Trophoblast cell (in vitro differentiated cells and primary cell): ENCODE measurements at regions not wholly inside any gene's neighbourhood (a gene's known extent, or its start where the extent isn't known, plus 50 kb on each side); places are given as distances from the start of the nearest gene placed in this dataset.

ENCODE experiments used
- DNase-seq, 2 donors: peaks; one replicate each; pipeline ENCODE4 v3.0.0-alpha.2; 2016
- H2AFZ ChIP-seq: 2 replicates; pipeline ENCODE4 v1.6.1; 2013; ENCODE audit warnings: low read length, moderate library complexity, mild to moderate bottlenecking; ENCODE audit not compliant: insufficient read depth, poor library complexity
- H2AK5ac ChIP-seq: 2 replicates; pipeline ENCODE4 v1.6.1; 2013; ENCODE audit warnings: mild to moderate bottlenecking, low read length
- H2BK120ac ChIP-seq: 2 replicates; pipeline ENCODE4 v1.6.1; 2013; ENCODE audit warnings: low read length, mild to moderate bottlenecking, moderate library complexity; ENCODE audit not compliant: insufficient read depth, poor library complexity
- H2BK12ac ChIP-seq: 2 replicates; pipeline ENCODE4 v1.6.1; 2013; ENCODE audit warnings: mild to moderate bottlenecking, low read length, moderate library complexity
- H2BK5ac ChIP-seq: 2 replicates; pipeline ENCODE4 v1.6.1; 2013; ENCODE audit warnings: low read length, low read depth, moderate library complexity, mild to moderate bottlenecking; ENCODE audit not compliant: poor library complexity
- H3K14ac ChIP-seq: 2 replicates; pipeline ENCODE4 v1.6.1; 2013; ENCODE audit warnings: mild to moderate bottlenecking, low read length
- H3K18ac ChIP-seq: 2 replicates; pipeline ENCODE4 v1.6.1; 2013; ENCODE audit warnings: mild to moderate bottlenecking, low read length
- H3K23ac ChIP-seq: 2 replicates; pipeline ENCODE4 v1.6.1; 2013; ENCODE audit warnings: low read length
- H3K27ac ChIP-seq: 2 replicates; pipeline ENCODE4 v1.5.1; 2013; ENCODE audit warnings: low read depth, mild to moderate bottlenecking, inconsistent platforms, low read length, moderate library complexity
- H3K27me3 ChIP-seq: 2 replicates; pipeline ENCODE4 v1.6.1; 2013; ENCODE audit warnings: inconsistent platforms, mild to moderate bottlenecking, low read length, moderate library complexity; ENCODE audit not compliant: insufficient read depth
- H3K36me3 ChIP-seq, 2 experiments: 1 replicate in 1 of 2; 2 replicates in 1 of 2; pipeline ENCODE4 v1.6.1; 2013; ENCODE audit warnings: low read length in 2 of 2, mild to moderate bottlenecking in 2 of 2, moderate library complexity in 1 of 2; ENCODE audit not compliant: insufficient read depth in 2 of 2, control insufficient read depth in 1 of 2
- H3K4ac ChIP-seq: 2 replicates; pipeline ENCODE4 v1.6.1; 2013; ENCODE audit warnings: low read depth, mild to moderate bottlenecking, low read length, moderate library complexity
- H3K4me1 ChIP-seq, 2 experiments: 1 replicate in 1 of 2; 2 replicates in 1 of 2; pipeline ENCODE4 v1.6.1; 2013; ENCODE audit warnings: low read length in 2 of 2, mild to moderate bottlenecking in 2 of 2, moderate library complexity in 1 of 2; ENCODE audit not compliant: insufficient read depth in 2 of 2, control insufficient read depth in 1 of 2
- H3K4me2 ChIP-seq: 2 replicates; pipeline ENCODE4 v1.6.1; 2013; ENCODE audit warnings: inconsistent platforms, mild to moderate bottlenecking, low read length, moderate library complexity
- H3K4me3 ChIP-seq: 2 replicates; pipeline ENCODE4 v1.5.1; 2013; ENCODE audit warnings: mild to moderate bottlenecking, low read depth, low read length, inconsistent platforms
- H3K79me1 ChIP-seq: one replicate; pipeline ENCODE4 v1.6.1; 2013; ENCODE audit warnings: low read length
- H3K79me2 ChIP-seq: 2 replicates; pipeline ENCODE4 v1.6.1; 2013; ENCODE audit warnings: low read length, mild to moderate bottlenecking; ENCODE audit not compliant: control insufficient read depth, insufficient read depth, poor library complexity
- H3K9ac ChIP-seq: 2 replicates; pipeline ENCODE4 v1.6.1; 2013; ENCODE audit warnings: mild to moderate bottlenecking, low read length
- H3K9me3 ChIP-seq: 2 replicates; pipeline ENCODE4 v1.6.1; 2013; ENCODE audit warnings: low read depth, mild to moderate bottlenecking, control low read depth, inconsistent platforms, low read length; ENCODE audit not compliant: insufficient read depth
- H4K12ac ChIP-seq: 2 replicates; pipeline ENCODE4 v1.6.1; 2013; ENCODE audit warnings: low read depth, mild to moderate bottlenecking, low read length, moderate library complexity
- H4K8ac ChIP-seq: 2 replicates; pipeline ENCODE4 v1.6.1; 2013; ENCODE audit warnings: low read depth, mild to moderate bottlenecking, low read length, moderate library complexity
- H4K91ac ChIP-seq: one replicate; pipeline ENCODE4 v1.6.1; 2013; ENCODE audit warnings: low read depth, mild to moderate bottlenecking, low read length, moderate library complexity
- WGBS: extraction: QIAGEN DNeasy Blood & Tissue Kit; methylation state at CpG from one replicate; pipeline ENCODE4 v1.1.7; 2013; ENCODE audit warnings: missing lambda C conversion rate; ENCODE audit not compliant: insufficient read length, insufficient coverage; ENCODE audit errors: extremely low coverage; 5-methylcytosine and 5-hydroxymethylcytosine counted together

- Histone ChIP-seq H3K14ac (no peak overlapping the region), H3K27me3 (no peaks in the 10 kb centered on the region), H3K79me1 (no peaks in the 10 kb centered on the region), H3K23ac (no peak overlapping the region), H2AK5ac (no peak overlapping the region), H3K27ac (no peak overlapping the region), H3K79me2 (no peaks in the 10 kb centered on the region), H3K18ac (no peak overlapping the region), H4K91ac (no peak overlapping the region), H4K8ac (no peak overlapping the region), H3K4me1 (no peaks in the 10 kb centered on the region), H3K4ac (no peak overlapping the region), H3K9me3 (no peaks in the 10 kb centered on the region), H2BK5ac (no peak overlapping the region), H2AFZ (no peak overlapping the region), H4K12ac (no peak overlapping the region), H3K4me2 (no peak overlapping the region), H3K36me3 (no peaks in the 10 kb centered on the region), H2BK120ac (no peak overlapping the region), H3K9ac (no peak overlapping the region), H2BK12ac (no peak overlapping the region), H3K4me3 (no peak overlapping the region)
- no peak for DNase-seq
These were observed 95.8 kb upstream of the NR4A3 start for GRCh38 chr9:99725852-99726251.

DNA sequence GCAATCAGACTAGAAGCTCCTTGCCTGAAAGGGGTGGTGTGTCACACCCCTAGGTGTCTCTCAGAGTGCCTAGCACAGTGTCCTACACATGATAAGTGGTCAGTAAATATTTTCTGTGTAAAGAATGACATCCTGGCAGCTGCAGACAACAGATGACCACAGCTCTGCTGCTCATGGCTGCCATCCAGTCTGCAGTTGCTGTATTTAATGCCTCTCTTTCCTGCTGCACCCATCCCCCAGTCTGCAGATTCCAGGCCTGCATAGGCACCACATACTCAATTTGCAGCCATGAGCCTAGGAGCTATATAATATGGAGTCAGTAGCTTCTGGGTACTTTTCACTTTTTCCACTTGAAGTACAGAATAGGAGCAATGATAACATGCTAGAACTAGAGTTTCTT, 94.9 kb upstream of the NR4A3 start:
- no peak overlapping the region for H3K23ac ChIP-seq
- no peaks in the 10 kb centered on the region for H3K9me3 ChIP-seq
- no peak overlapping the region for H3K14ac ChIP-seq
- H4K12ac ChIP-seq = no peak overlapping the region
- no peaks in the 10 kb centered on the region for H3K27me3 ChIP-seq
- H3K4me3 ChIP-seq = no peak overlapping the region
- no peaks in the 10 kb centered on the region for H3K79me1 ChIP-seq
- H2BK5ac ChIP-seq = no peak overlapping the region
- H2BK12ac ChIP-seq = no peak overlapping the region
- H3K27ac ChIP-seq = no peak overlapping the region
- no peak overlapping the region for H4K91ac ChIP-seq
- no peak overlapping the region for H2AFZ ChIP-seq
- no peak overlapping the region for H3K4me2 ChIP-seq
- no peak overlapping the region for H2AK5ac ChIP-seq
- no peak overlapping the region for H4K8ac ChIP-seq
- H3K4me1 ChIP-seq = no peaks in the 10 kb centered on the region
- no peak overlapping the region for H3K18ac ChIP-seq
- no peak overlapping the region for H3K9ac ChIP-seq
- no peaks in the 10 kb centered on the region for H3K36me3 ChIP-seq
- no peak overlapping the region for H2BK120ac ChIP-seq
- no peak for DNase-seq
- H3K4ac ChIP-seq = no peak overlapping the region
- H3K79me2 ChIP-seq = no peaks in the 10 kb centered on the region

DNA sequence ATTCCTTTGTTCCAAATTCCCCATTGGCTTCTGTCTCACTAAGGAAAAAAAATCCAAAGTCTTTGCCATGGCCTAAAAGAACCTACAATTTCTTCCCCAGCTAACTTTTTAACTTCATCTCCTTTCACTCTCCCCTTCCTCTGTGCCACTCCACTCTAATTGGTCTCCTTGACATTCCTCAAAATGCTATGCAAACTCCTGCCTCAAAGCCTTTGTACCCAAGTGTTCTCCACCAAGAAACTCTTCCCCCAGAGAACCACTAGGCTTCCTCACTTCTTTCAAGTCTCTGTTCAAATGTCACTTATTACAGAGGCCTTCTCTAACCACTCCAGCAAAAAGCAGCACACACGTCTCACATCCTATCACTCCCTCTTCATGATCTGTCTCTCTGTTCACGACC, 91.6 kb upstream of the NR4A3 start:
- no peak overlapping the region for H2AFZ ChIP-seq
- DNase-seq = no peak
- no peak overlapping the region for H4K91ac ChIP-seq
- no peak overlapping the region for H3K23ac ChIP-seq
- H2BK120ac ChIP-seq = no peak overlapping the region
- no peaks in the 10 kb centered on the region for H3K79me2 ChIP-seq
- no CpG with 5 or more reads among the region's 2 CpGs for WGBS
- no peaks in the 10 kb centered on the region for H3K4me1 ChIP-seq
- H2BK12ac ChIP-seq = no peak overlapping the region
- H3K79me1 ChIP-seq = no peaks in the 10 kb centered on the region
- H3K36me3 ChIP-seq = no peaks in the 10 kb centered on the region
- H4K12ac ChIP-seq = no peak overlapping the region
- H3K27ac ChIP-seq = no peak overlapping the region
- H3K18ac ChIP-seq = no peak overlapping the region
- H3K14ac ChIP-seq = no peak overlapping the region
- no peaks in the 10 kb centered on the region for H3K9me3 ChIP-seq
- no peak overlapping the region for H2AK5ac ChIP-seq
- no peak overlapping the region for H3K4me3 ChIP-seq
- no peaks in the 10 kb centered on the region for H3K27me3 ChIP-seq
- H3K9ac ChIP-seq = no peak overlapping the region
- H2BK5ac ChIP-seq = no peak overlapping the region
- no peak overlapping the region for H4K8ac ChIP-seq
- no peak overlapping the region for H3K4ac ChIP-seq
- H3K4me2 ChIP-seq = no peak overlapping the region

DNA sequence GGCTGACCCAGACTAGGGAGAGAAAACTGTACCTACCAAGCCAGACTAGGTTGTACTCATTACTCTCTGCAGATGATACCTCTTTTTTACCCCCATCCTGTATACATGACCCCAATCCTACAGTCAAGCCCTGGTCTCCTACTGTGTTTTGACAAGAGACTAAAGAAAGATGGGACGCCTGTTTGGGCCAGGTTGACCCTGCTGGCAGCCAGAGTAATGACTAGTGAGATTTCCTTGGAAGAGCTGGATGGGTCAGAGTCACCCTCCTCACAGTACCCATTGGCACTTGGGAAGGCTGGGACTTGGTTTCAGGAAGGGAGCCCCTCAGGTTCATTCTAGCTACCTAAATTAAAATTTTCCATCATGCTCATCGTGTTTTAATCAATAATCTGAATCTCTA, 89.7 kb upstream of the NR4A3 start:
- H4K91ac ChIP-seq = no peak overlapping the region
- no CpG with 5 or more reads among the region's 2 CpGs for WGBS
- DNase-seq = no peak

DNA sequence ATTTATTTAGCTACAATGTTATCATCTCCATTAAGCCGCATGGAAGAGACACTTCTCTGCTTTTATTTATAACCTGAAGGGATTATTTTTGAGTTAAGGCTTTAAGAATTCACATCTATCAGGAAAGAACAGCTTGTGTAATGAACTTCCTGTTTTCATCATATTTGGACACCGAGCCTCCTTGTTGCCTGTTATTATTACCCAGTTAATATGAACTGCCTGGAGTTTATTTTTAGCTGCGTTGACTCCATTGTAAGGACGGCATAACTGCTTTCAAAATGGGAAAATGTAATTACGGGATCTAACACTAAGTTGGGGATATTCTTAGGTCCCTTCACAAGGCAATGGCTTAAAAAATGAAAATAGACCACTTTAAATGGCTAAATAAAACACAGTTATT, 89.0 kb upstream of the NR4A3 start:
- Histone ChIP-seq H3K9ac (no peak overlapping the region), H3K79me2 (no peaks in the 10 kb centered on the region), H4K91ac (no peak overlapping the region), H2BK5ac (no peak overlapping the region), H3K9me3 (no peaks in the 10 kb centered on the region), H2AFZ (no peak overlapping the region), H3K27me3 (no peaks in the 10 kb centered on the region), H2BK12ac (no peak overlapping the region), H3K23ac (no peak overlapping the region), H3K4me1 (no peaks in the 10 kb centered on the region), H4K12ac (no peak overlapping the region), H3K4me3 (no peak overlapping the region), H3K36me3 (no peaks in the 10 kb centered on the region), H3K14ac (no peak overlapping the region), H3K4me2 (no peak overlapping the region), H4K8ac (no peak overlapping the region), H3K18ac (no peak overlapping the region), H2BK120ac (no peak overlapping the region), H2AK5ac (no peak overlapping the region), H3K4ac (no peak overlapping the region), H3K27ac (no peak overlapping the region), H3K79me1 (no peaks in the 10 kb centered on the region)
- DNase-seq = no peak
- no CpG with 5 or more reads among the region's 5 CpGs for WGBS

More for the DNA sequence above, 89.7 kb upstream of the NR4A3 start:
- H3K36me3 ChIP-seq = no peaks in the 10 kb centered on the region
- no peaks in the 10 kb centered on the region for H3K4me1 ChIP-seq
- no peak overlapping the region for H3K4ac ChIP-seq
- H3K27ac ChIP-seq = no peak overlapping the region
- no peak overlapping the region for H2AFZ ChIP-seq
- H2BK5ac ChIP-seq = no peak overlapping the region
- H3K79me1 ChIP-seq = no peaks in the 10 kb centered on the region
- no peak overlapping the region for H3K14ac ChIP-seq
- no peaks in the 10 kb centered on the region for H3K9me3 ChIP-seq
- no peak overlapping the region for H3K18ac ChIP-seq
- no peak overlapping the region for H3K23ac ChIP-seq
- no peak overlapping the region for H3K9ac ChIP-seq
- no peaks in the 10 kb centered on the region for H3K79me2 ChIP-seq
- H3K4me2 ChIP-seq = no peak overlapping the region
- H4K12ac ChIP-seq = no peak overlapping the region
- H4K8ac ChIP-seq = no peak overlapping the region
- H2BK12ac ChIP-seq = no peak overlapping the region
- no peak overlapping the region for H2AK5ac ChIP-seq
- H2BK120ac ChIP-seq = no peak overlapping the region
- H3K27me3 ChIP-seq = no peaks in the 10 kb centered on the region
- no peak overlapping the region for H3K4me3 ChIP-seq
